Esophagus (tissue), 2 donors: ENCODE measurements at regions not wholly inside any gene's neighbourhood (a gene's known extent, or its start where the extent isn't known, plus 50 kb on each side); places are given as distances from the start of the nearest gene placed in this dataset.
A peak's percentile ranks its signal among the peaks of the same experiment; 100 is the strongest.
"Not testable (repeated sequence)": the region's sequence is repeated elsewhere in the genome, so short reads cannot be mapped to it uniquely, and the experiment has no call there.

ENCODE experiments used
- H3K27ac ChIP-seq, 2 donors: one replicate each; pipeline ENCODE4 v1.5.1; 2013; ENCODE audit warnings: low read depth in 2 of 2, mild to moderate bottlenecking in 2 of 2, inconsistent platforms in 1 of 2, low read length in 1 of 2, moderate library complexity in 1 of 2
- H3K27me3 ChIP-seq, 2 donors: one replicate each; pipeline ENCODE4 v1.6.1; 2013; ENCODE audit warnings: low read length in 2 of 2, control low read depth in 1 of 2, mild to moderate bottlenecking in 1 of 2; ENCODE audit not compliant: insufficient read depth in 2 of 2, control insufficient read depth in 1 of 2
- H3K36me3 ChIP-seq, 2 donors: one replicate each; pipeline ENCODE4 v1.6.1; 2013; ENCODE audit warnings: low read length in 1 of 2; ENCODE audit not compliant: control insufficient read depth in 2 of 2, insufficient read depth in 2 of 2
- H3K4me1 ChIP-seq, 2 donors: one replicate each; pipeline ENCODE4 v1.6.1; 2013; ENCODE audit warnings: low read length in 1 of 2; ENCODE audit not compliant: control insufficient read depth in 2 of 2, insufficient read depth in 2 of 2
- H3K4me3 ChIP-seq, 2 donors: one replicate each; pipeline ENCODE4 v1.5.1; 2013; ENCODE audit warnings: low read length in 2 of 2, mild to moderate bottlenecking in 2 of 2, low read depth in 1 of 2, moderate library complexity in 1 of 2
- H3K9me3 ChIP-seq, 2 donors: one replicate each; pipeline ENCODE4 v1.6.1; 2013; ENCODE audit warnings: mild to moderate bottlenecking in 2 of 2, low read depth in 1 of 2, low read length in 1 of 2, moderate library complexity in 1 of 2; ENCODE audit not compliant: control insufficient read depth in 2 of 2, insufficient read depth in 1 of 2
- WGBS, 2 donors: extraction: QIAGEN DNeasy Blood & Tissue Kit; methylation state at CpG; one replicate each; pipeline ENCODE4 v1.1.7; 2013; 5-methylcytosine and 5-hydroxymethylcytosine counted together
- donor health status: healthy with polysubstance abuse.
- donor health status: Bipolar disorder and iron deficiency.

GRCh38 chr5:62250919-62251318 is 55.1 kb upstream of the KIF2A start:
- not testable (repeated sequence) for H3K36me3 ChIP-seq, H3K27me3 ChIP-seq, H3K4me1 ChIP-seq, H3K9me3 ChIP-seq, H3K4me3 ChIP-seq, H3K27ac ChIP-seq
- WGBS, 2 donors, result 85 to 89% methylated on average over 4 of the region's 4 CpGs

- 95% methylated on average over 2 of the region's 2 CpGs for WGBS, 2 donors
- not testable (repeated sequence) for H3K36me3 ChIP-seq
These were observed 53.5 kb upstream of the KIF2A start for GRCh38 chr5:62252519-62252918.

GRCh38 chr5:62255551-62255950 is 50.5 kb upstream of the KIF2A start:
- not testable (repeated sequence) for H3K9me3 ChIP-seq, H3K27me3 ChIP-seq, H3K4me3 ChIP-seq, H3K36me3 ChIP-seq, H3K27ac ChIP-seq, H3K4me1 ChIP-seq
- 96 to 98% methylated on average over 1 of the region's 1 CpG for WGBS, 2 donors

More at GRCh38 chr5:62252519-62252918, 53.5 kb upstream of the KIF2A start:
- not testable (repeated sequence) for H3K9me3 ChIP-seq, H3K27me3 ChIP-seq, H3K4me3 ChIP-seq, H3K4me1 ChIP-seq, H3K27ac ChIP-seq

- H3K9me3 ChIP-seq, result no peaks in the 10 kb centered on the region
- 22 to 31% methylated on average over 8 of the region's 8 CpGs for WGBS, 2 donors
- no peaks in the 10 kb centered on the region for H3K4me1 ChIP-seq
- H3K36me3 ChIP-seq, result no peaks in the 10 kb centered on the region
- H3K4me3 ChIP-seq, result no peak overlapping the region
- H3K27ac ChIP-seq, result peak overlapping the region in 1 of 2 donors; percentile 13
- no peaks in the 10 kb centered on the region for H3K27me3 ChIP-seq
These were observed 49.6 kb upstream of the KIF2A start for GRCh38 chr5:62256161-62257019.
